ENCODE measurements at regions not wholly inside any gene's neighbourhood (a gene's known extent, or its start where the extent isn't known, plus 50 kb on each side); places are given as distances from the start of the nearest gene placed in this dataset.

- TF ChIP-seq CTCF (IDR thresholded peaks at IDR 0.05; ENCODE audit: low read length) (no peak), EZH2 (IDR thresholded peaks at IDR 0.05; ENCODE audit: borderline replicate concordance, low read length) (no peak)
Observed at GRCh38 chr2:59427980-59428379, 1125.5 kb downstream of the BCL11A start.

Data from OCI-LY1 (cell line).